ENCODE measurements at regions not wholly inside any gene's neighbourhood (a gene's known extent, or its start where the extent isn't known, plus 50 kb on each side); places are given as distances from the start of the nearest gene placed in this dataset.

DNA sequence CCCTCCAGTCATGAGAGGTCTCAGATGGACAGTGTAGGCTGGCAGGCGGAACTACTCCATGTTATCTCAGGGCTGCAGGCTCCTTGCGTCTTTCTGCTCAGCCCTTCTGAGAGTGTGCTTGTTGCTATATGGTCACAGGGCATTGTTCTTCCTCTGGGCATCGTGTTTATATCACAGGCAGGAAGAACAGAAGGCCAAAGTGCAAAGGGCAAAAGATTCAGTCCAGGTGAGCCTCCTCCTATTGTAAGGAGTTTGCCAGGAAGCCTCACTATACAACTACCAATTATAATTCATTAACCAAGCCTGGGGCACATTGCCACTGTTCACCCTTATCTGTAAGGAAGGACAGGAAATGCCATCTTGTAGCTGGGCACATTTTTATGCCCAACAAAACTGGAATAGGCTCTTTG lies 195.5 kb upstream of the KITLG start:
- Histone ChIP-seq H2AFZ (ENCODE audit: insufficient read depth, low read depth, low read length, poor library complexity, severe bottlenecking) (no peak overlapping the region), H3K4me2 (replicated peaks; ENCODE audit: extremely low read depth, low read length, poor library complexity, severe bottlenecking) (no peak overlapping the region), H3K4me1 (ENCODE audit: control insufficient read depth in 1 of 2, insufficient read depth in 2 of 2, low read length in 2 of 2) (no peaks in the 10 kb centered on the region), H4K20me1 (ENCODE audit: insufficient read depth, low read length) (no peaks in the 10 kb centered on the region), H3K4me3 (replicated peaks in 1 of 3; ENCODE audit: low read depth in 2 of 3, low read length in 3 of 3) (no peak overlapping the region), H3K79me2 (ENCODE audit: insufficient read depth, low read length) (no peaks in the 10 kb centered on the region), H3K9ac (ENCODE audit: insufficient read depth, low read length, poor library complexity, severe bottlenecking) (no peak overlapping the region), H3K9me3 (replicated peaks in 1 of 2; ENCODE audit: control insufficient read depth in 1 of 2, insufficient read depth in 1 of 2, low read length in 2 of 2) (no peaks in the 10 kb centered on the region), H3K36me3 (replicated peaks in 1 of 2; ENCODE audit: control insufficient read depth in 1 of 2, insufficient read depth in 2 of 2, low read length in 2 of 2) (no peaks in the 10 kb centered on the region), H3K27ac (ENCODE audit: low read depth in 1 of 2, low read length in 2 of 2) (no peak overlapping the region), H3K27me3 (ENCODE audit: control insufficient read depth in 2 of 2, insufficient read depth in 2 of 2, low read length in 2 of 2) (no peaks in the 10 kb centered on the region)
- no peak for DNase-seq
- WGBS (ENCODE audit: insufficient coverage), result no CpG with 5 or more reads among the region's 3 CpGs
- H3K36me3 Mint-ChIP-seq, result no peaks in the 10 kb centered on the region
- TF ChIP-seq CTCF (IDR thresholded peaks at IDR 0.05), result no peak
- H3K27ac Mint-ChIP-seq, result no peak overlapping the region
- peaks cover 2 to 5% (median 3%) of the 10 kb centered on the region in 3 donors for H3K27me3 Mint-ChIP-seq (ENCODE audit: low read depth in 3 of 3)
- peaks cover 0 to 2% (median 0%) of the 10 kb centered on the region in 7 donors for H3K9me3 Mint-ChIP-seq
- no peak overlapping the region for H3K4me3 Mint-ChIP-seq
- intact Hi-C loops (cut with micrococcal nuclease), result no loop called here
- H3K4me1 Mint-ChIP-seq, result no peaks in the 10 kb centered on the region

DNA sequence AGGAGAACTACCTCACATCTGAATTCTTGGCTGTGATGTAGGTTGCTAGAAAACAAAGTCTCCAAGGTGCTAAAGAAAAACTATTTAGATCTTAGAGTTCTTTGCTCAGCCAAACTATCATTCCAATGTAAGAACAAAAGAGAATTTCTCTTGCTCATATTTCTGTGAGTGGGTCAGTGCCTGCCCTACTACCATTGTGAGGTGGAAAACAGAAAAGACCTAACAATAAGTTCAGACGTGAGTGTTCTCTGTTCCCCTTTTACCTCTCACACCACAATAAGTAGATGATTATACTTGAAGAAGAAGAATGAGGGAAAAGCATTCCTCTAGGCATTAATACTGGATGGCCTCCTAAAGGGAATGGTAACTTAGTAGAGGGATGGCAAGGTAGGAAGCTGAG lies 187.4 kb upstream of the KITLG start:
- H3K36me3 Mint-ChIP-seq, result no peaks in the 10 kb centered on the region
- peaks cover 0 to 3% (median 0%) of the 10 kb centered on the region in 3 donors for H3K27me3 Mint-ChIP-seq (ENCODE audit: low read depth in 3 of 3)
- Histone ChIP-seq H3K4me2 (replicated peaks; ENCODE audit: extremely low read depth, low read length, poor library complexity, severe bottlenecking) (no peak overlapping the region), H4K20me1 (ENCODE audit: insufficient read depth, low read length) (no peaks in the 10 kb centered on the region), H3K9me3 (replicated peaks in 1 of 2; ENCODE audit: control insufficient read depth in 1 of 2, insufficient read depth in 1 of 2, low read length in 2 of 2) (no peaks in the 10 kb centered on the region), H3K27me3 (ENCODE audit: control insufficient read depth in 2 of 2, insufficient read depth in 2 of 2, low read length in 2 of 2) (no peaks in the 10 kb centered on the region), H3K4me1 (ENCODE audit: control insufficient read depth in 1 of 2, insufficient read depth in 2 of 2, low read length in 2 of 2) (no peaks in the 10 kb centered on the region), H3K79me2 (ENCODE audit: insufficient read depth, low read length) (no peaks in the 10 kb centered on the region), H3K4me3 (replicated peaks in 1 of 3; ENCODE audit: low read depth in 2 of 3, low read length in 3 of 3) (no peak overlapping the region), H3K36me3 (replicated peaks in 1 of 2; ENCODE audit: control insufficient read depth in 1 of 2, insufficient read depth in 2 of 2, low read length in 2 of 2) (no peaks in the 10 kb centered on the region), H3K9ac (ENCODE audit: insufficient read depth, low read length, poor library complexity, severe bottlenecking) (no peak overlapping the region), H3K27ac (ENCODE audit: low read depth in 1 of 2, low read length in 2 of 2) (no peak overlapping the region), H2AFZ (ENCODE audit: insufficient read depth, low read depth, low read length, poor library complexity, severe bottlenecking) (no peak overlapping the region)
- no CpG with 5 or more reads among the region's 1 CpG for WGBS (ENCODE audit: insufficient coverage)
- H3K4me3 Mint-ChIP-seq, result no peak overlapping the region
- H3K27ac Mint-ChIP-seq, result no peak overlapping the region
- DNase-seq, result no peak
- H3K9me3 Mint-ChIP-seq, result peaks cover 0 to 6% (median 2%) of the 10 kb centered on the region in 7 donors
- TF ChIP-seq CTCF (IDR thresholded peaks at IDR 0.05), result no peak
- H3K4me1 Mint-ChIP-seq, result no peaks in the 10 kb centered on the region
- intact Hi-C loops (cut with micrococcal nuclease), result no loop called here

Measured in CD14-positive monocyte (primary cell).